ENCODE measurements at regions not wholly inside any gene's neighbourhood (a gene's known extent, or its start where the extent isn't known, plus 50 kb on each side); places are given as distances from the start of the nearest gene placed in this dataset.

DNA sequence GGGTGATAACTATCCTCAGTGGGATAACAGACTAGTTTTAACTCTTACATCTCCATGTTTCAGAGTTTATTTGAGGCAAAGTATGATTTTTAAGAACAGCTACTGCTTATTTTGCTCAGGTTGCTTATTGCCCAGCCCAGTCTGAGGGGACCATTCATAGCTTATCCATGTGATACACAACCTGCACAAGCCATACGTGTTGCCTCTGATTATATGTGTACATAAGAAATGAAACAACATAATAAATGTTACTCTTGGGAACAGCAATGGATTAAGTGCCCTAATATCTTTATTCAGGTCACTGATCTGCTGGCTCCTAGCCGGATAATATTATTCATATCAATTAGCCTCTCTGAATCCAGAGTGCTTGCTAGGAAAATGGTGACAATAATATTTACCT lies 236.2 kb downstream of the CGGBP1 start:
- no peak for TF ChIP-seq EZH2 (optimal IDR thresholded peaks at IDR 0.05; ENCODE audit: low read depth, low read length)
- TF ChIP-seq, protein P1, sequence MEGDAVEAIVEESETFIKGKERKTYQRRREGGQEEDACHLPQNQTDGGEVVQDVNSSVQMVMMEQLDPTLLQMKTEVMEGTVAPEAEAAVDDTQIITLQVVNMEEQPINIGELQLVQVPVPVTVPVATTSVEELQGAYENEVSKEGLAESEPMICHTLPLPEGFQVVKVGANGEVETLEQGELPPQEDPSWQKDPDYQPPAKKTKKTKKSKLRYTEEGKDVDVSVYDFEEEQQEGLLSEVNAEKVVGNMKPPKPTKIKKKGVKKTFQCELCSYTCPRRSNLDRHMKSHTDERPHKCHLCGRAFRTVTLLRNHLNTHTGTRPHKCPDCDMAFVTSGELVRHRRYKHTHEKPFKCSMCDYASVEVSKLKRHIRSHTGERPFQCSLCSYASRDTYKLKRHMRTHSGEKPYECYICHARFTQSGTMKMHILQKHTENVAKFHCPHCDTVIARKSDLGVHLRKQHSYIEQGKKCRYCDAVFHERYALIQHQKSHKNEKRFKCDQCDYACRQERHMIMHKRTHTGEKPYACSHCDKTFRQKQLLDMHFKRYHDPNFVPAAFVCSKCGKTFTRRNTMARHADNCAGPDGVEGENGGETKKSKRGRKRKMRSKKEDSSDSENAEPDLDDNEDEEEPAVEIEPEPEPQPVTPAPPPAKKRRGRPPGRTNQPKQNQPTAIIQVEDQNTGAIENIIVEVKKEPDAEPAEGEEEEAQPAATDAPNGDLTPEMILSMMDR (IDR thresholded peaks at IDR 0.05; ENCODE audit: low read length), result no peak
